Omental fat pad (tissue), 3 donors: ENCODE measurements at regions not wholly inside any gene's neighbourhood (a gene's known extent, or its start where the extent isn't known, plus 50 kb on each side); places are given as distances from the start of the nearest gene placed in this dataset.

Experiments
- ATAC-seq: fragments of 150-250 bp; one replicate; pipeline ENCODE4 v1.9.1; 2016; ENCODE audit warnings: mild to moderate bottlenecking, moderate library complexity; ENCODE audit not compliant: low FRiP score
- DNase-seq: peaks from one replicate; pipeline ENCODE4 v3.0.0-alpha.2; 2019; ENCODE audit warnings: low spot score
- CTCF ChIP-seq, 3 donors: fragments of 450-650 bp; IDR thresholded peaks; one replicate each; pipeline ENCODE4 v1.5.1; 2016 to 2017; ENCODE audit warnings: antibody characterized with exemption in 3 of 3, mild to moderate bottlenecking in 3 of 3, moderate library complexity in 2 of 3

GRCh38 chr21:19244502-19245187, 841.1 kb upstream of the TMPRSS15 start:
- no peak for DNase-seq
- no peak for ATAC-seq
- TF ChIP-seq CTCF (IDR thresholded peaks at IDR 0.05) = no peak

GRCh38 chr21:19245188-19245580, 841.6 kb upstream of the TMPRSS15 start:
- no peak for TF ChIP-seq CTCF (IDR thresholded peaks at IDR 0.05)
- ATAC-seq (no peak), DNase-seq (no peak)

GRCh38 chr21:19246018-19246417, 842.4 kb upstream of the TMPRSS15 start:
- ATAC-seq = no peak
- no peak for DNase-seq

GRCh38 chr21:19256934-19257660, 853.5 kb upstream of the TMPRSS15 start:
- no peak for TF ChIP-seq CTCF (IDR thresholded peaks at IDR 0.05)
- DNase-seq = no peak
- no peak for ATAC-seq

More at GRCh38 chr21:19246018-19246417, 842.4 kb upstream of the TMPRSS15 start:
- no peak for TF ChIP-seq CTCF (IDR thresholded peaks at IDR 0.05)

GRCh38 chr21:19261731-19262376, 858.3 kb upstream of the TMPRSS15 start:
- ATAC-seq = no peak
- no peak for TF ChIP-seq CTCF (IDR thresholded peaks at IDR 0.05)
- DNase-seq = no peak

- TF ChIP-seq CTCF (IDR thresholded peaks at IDR 0.05) = no peak
- DNase-seq = no peak
- no peak for ATAC-seq
Observed at GRCh38 chr21:19266636-19267035, 863.1 kb upstream of the TMPRSS15 start.
